ENCODE measurements at regions not wholly inside any gene's neighbourhood (a gene's known extent, or its start where the extent isn't known, plus 50 kb on each side); places are given as distances from the start of the nearest gene placed in this dataset.

DNA sequence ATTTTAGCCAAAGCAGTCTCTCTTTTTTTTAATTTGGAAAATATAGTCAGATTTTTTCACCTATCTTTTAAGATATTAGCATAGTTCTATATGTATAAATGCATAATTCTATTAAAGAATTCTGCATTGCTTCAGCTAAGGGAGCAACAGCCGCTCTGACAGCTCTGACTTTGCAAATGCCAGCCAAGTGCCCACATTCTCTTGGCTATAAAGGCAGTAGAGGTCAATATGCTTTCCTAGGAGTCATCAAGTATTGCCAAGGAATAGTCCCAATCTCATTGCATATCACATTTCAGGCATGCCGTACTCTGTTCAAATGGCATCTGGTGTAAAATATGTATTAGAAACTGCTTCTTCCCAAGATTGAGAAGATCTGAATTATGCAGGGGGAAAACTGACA lies 161.4 kb downstream of the RPLP1 start:
- TF ChIP-seq GATA2 (IDR thresholded peaks at IDR 0.05; ENCODE audit: low read depth, low read length) (no peak), GATA3 (IDR thresholded peaks at IDR 0.05; ENCODE audit: low read depth, low read length) (no peak)
